ENCODE measurements at regions not wholly inside any gene's neighbourhood (a gene's known extent, or its start where the extent isn't known, plus 50 kb on each side); places are given as distances from the start of the nearest gene placed in this dataset.

DNA sequence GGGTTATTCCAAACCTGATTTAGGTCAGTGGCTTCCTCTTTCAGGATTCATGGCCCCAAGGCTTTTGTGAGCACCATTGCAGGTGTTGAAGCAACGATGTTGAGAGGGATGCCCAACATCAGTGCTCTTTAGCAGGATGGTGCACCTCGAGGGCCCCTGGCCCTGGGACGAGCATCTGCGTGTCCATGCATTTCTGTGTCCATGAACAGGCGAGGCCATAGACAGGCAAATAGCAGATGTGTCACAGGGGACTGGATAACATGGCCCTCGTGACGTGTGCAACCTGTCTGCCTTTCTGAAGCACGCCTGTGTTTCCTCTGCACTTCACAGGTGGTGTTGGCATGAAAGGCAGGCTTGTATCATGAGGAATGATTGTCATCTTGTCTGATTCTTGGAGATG, 132.3 kb downstream of the SNRPN start (continued):
- TF ChIP-seq, protein P1, sequence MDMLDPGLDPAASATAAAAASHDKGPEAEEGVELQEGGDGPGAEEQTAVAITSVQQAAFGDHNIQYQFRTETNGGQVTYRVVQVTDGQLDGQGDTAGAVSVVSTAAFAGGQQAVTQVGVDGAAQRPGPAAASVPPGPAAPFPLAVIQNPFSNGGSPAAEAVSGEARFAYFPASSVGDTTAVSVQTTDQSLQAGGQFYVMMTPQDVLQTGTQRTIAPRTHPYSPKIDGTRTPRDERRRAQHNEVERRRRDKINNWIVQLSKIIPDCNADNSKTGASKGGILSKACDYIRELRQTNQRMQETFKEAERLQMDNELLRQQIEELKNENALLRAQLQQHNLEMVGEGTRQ (IDR thresholded peaks at IDR 0.05; ENCODE audit: borderline replicate concordance, low read depth, low read length): no peak
- TF ChIP-seq YY1 (IDR thresholded peaks at IDR 0.05; ENCODE audit: low read depth) (no peak), MXI1 (IDR thresholded peaks at IDR 0.05; ENCODE audit: low read depth, low read length) (no peak), CHD2 (IDR thresholded peaks at IDR 0.05; ENCODE audit: low read length, partially characterized antibody) (no peak), RXRA (IDR thresholded peaks at IDR 0.05; ENCODE audit: borderline replicate concordance, low read depth) (no peak), NFIC (IDR thresholded peaks at IDR 0.05; ENCODE audit: borderline replicate concordance) (no peak), SIN3A (IDR thresholded peaks at IDR 0.05; ENCODE audit: borderline replicate concordance, low read depth, low read length) (no peak)
- TF ChIP-seq, protein P2, sequence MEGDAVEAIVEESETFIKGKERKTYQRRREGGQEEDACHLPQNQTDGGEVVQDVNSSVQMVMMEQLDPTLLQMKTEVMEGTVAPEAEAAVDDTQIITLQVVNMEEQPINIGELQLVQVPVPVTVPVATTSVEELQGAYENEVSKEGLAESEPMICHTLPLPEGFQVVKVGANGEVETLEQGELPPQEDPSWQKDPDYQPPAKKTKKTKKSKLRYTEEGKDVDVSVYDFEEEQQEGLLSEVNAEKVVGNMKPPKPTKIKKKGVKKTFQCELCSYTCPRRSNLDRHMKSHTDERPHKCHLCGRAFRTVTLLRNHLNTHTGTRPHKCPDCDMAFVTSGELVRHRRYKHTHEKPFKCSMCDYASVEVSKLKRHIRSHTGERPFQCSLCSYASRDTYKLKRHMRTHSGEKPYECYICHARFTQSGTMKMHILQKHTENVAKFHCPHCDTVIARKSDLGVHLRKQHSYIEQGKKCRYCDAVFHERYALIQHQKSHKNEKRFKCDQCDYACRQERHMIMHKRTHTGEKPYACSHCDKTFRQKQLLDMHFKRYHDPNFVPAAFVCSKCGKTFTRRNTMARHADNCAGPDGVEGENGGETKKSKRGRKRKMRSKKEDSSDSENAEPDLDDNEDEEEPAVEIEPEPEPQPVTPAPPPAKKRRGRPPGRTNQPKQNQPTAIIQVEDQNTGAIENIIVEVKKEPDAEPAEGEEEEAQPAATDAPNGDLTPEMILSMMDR (IDR thresholded peaks at IDR 0.05): no peak

DNA sequence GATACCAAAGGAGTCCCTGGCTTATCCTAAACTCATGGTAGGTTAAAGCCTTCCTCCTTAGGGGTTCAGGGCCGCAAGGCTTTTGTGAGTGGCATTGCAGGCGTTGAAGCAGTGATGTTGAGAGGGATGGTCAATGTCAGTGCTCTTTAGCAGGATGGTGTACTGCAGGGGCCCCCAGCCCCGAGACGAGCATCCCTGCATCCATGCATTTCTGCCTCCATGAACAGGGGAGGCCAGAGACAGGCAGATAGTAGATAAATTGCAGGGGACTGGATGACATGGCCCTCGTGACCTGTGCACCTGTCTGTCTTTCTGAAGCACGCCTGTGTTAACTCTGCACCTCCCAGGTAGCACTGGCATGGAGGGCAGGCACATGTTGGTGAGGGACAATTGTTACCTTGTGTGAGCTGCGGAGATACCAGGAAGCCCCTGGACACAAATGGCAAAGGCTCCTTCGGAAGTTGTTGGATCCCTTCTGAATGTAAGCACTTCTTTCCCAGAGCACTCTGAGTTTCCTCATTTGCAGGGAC, 133.5 kb downstream of the SNRPN start:
- Histone ChIP-seq H3K4me1 (ENCODE audit: control insufficient read depth in 1 of 2, insufficient read depth in 2 of 2, low read depth in 1 of 2, low read length in 1 of 2) (no peaks in the 10 kb centered on the region), H4K20me1 (ENCODE audit: insufficient read depth) (no peaks in the 10 kb centered on the region), H3F3A (replicated peaks; ENCODE audit: insufficient read depth) (no peaks in the 10 kb centered on the region), H3K79me2 (ENCODE audit: insufficient read depth) (no peaks in the 10 kb centered on the region), H2AFZ (ENCODE audit: low read depth) (no peak overlapping the region), H3K9ac (no peak overlapping the region), H3K4me3 (ENCODE audit: low read depth in 2 of 2, low read length in 1 of 2) (no peak overlapping the region), H3K9me2 (no peaks in the 10 kb centered on the region), H3K36me3 (replicated peaks in 1 of 2; ENCODE audit: control insufficient read depth in 1 of 2, insufficient read depth in 2 of 2, low read length in 1 of 2) (peaks cover 9 to 70% of the 10 kb centered on the region in 2 experiments), H3K4me2 (no peak overlapping the region), H3K9me3 (no peaks in the 10 kb centered on the region), H3K27me3 (ENCODE audit: insufficient read depth) (no peaks in the 10 kb centered on the region), H3K27ac (ENCODE audit: low read depth in 2 of 2, low read length in 1 of 2) (no peak overlapping the region)
- TF ChIP-seq EZH2phosphoT487 (IDR thresholded peaks at IDR 0.05; ENCODE audit: borderline replicate concordance, low read depth): no peak
- TF ChIP-seq, protein P3, sequence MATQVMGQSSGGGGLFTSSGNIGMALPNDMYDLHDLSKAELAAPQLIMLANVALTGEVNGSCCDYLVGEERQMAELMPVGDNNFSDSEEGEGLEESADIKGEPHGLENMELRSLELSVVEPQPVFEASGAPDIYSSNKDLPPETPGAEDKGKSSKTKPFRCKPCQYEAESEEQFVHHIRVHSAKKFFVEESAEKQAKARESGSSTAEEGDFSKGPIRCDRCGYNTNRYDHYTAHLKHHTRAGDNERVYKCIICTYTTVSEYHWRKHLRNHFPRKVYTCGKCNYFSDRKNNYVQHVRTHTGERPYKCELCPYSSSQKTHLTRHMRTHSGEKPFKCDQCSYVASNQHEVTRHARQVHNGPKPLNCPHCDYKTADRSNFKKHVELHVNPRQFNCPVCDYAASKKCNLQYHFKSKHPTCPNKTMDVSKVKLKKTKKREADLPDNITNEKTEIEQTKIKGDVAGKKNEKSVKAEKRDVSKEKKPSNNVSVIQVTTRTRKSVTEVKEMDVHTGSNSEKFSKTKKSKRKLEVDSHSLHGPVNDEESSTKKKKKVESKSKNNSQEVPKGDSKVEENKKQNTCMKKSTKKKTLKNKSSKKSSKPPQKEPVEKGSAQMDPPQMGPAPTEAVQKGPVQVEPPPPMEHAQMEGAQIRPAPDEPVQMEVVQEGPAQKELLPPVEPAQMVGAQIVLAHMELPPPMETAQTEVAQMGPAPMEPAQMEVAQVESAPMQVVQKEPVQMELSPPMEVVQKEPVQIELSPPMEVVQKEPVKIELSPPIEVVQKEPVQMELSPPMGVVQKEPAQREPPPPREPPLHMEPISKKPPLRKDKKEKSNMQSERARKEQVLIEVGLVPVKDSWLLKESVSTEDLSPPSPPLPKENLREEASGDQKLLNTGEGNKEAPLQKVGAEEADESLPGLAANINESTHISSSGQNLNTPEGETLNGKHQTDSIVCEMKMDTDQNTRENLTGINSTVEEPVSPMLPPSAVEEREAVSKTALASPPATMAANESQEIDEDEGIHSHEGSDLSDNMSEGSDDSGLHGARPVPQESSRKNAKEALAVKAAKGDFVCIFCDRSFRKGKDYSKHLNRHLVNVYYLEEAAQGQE (IDR thresholded peaks at IDR 0.05; ENCODE audit: low read depth, low read length): no peak
- TF ChIP-seq, protein P4, sequence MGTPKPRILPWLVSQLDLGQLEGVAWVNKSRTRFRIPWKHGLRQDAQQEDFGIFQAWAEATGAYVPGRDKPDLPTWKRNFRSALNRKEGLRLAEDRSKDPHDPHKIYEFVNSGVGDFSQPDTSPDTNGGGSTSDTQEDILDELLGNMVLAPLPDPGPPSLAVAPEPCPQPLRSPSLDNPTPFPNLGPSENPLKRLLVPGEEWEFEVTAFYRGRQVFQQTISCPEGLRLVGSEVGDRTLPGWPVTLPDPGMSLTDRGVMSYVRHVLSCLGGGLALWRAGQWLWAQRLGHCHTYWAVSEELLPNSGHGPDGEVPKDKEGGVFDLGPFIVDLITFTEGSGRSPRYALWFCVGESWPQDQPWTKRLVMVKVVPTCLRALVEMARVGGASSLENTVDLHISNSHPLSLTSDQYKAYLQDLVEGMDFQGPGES (IDR thresholded peaks at IDR 0.05; ENCODE audit: low read depth, low read length): no peak
- TF ChIP-seq JUND (IDR thresholded peaks at IDR 0.05): no peak
- TF ChIP-seq FOXJ3 (CRISPR knock-in tag; IDR thresholded peaks at IDR 0.05): no peak
- no peak for TF ChIP-seq TAF1 (IDR thresholded peaks at IDR 0.05; ENCODE audit: borderline replicate concordance, low read depth, low read length)
- TF ChIP-seq, protein P5, sequence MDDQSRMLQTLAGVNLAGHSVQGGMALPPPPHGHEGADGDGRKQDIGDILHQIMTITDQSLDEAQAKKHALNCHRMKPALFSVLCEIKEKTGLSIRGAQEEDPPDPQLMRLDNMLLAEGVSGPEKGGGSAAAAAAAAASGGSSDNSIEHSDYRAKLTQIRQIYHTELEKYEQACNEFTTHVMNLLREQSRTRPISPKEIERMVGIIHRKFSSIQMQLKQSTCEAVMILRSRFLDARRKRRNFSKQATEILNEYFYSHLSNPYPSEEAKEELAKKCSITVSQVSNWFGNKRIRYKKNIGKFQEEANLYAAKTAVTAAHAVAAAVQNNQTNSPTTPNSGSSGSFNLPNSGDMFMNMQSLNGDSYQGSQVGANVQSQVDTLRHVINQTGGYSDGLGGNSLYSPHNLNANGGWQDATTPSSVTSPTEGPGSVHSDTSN (IDR thresholded peaks at IDR 0.05): no peak
- TF ChIP-seq, protein P2 (IDR thresholded peaks at IDR 0.05): no peak
- ChIA-PET CTCF (no interaction called here), POLR2A (no interaction called here)
- no peak for DNase-seq
- 72% methylated on average over 4 of the region's 8 CpGs for WGBS (ENCODE audit: low lambda C conversion rate)
